ENCODE measurements at regions not wholly inside any gene's neighbourhood (a gene's known extent, or its start where the extent isn't known, plus 50 kb on each side); places are given as distances from the start of the nearest gene placed in this dataset.

DNA sequence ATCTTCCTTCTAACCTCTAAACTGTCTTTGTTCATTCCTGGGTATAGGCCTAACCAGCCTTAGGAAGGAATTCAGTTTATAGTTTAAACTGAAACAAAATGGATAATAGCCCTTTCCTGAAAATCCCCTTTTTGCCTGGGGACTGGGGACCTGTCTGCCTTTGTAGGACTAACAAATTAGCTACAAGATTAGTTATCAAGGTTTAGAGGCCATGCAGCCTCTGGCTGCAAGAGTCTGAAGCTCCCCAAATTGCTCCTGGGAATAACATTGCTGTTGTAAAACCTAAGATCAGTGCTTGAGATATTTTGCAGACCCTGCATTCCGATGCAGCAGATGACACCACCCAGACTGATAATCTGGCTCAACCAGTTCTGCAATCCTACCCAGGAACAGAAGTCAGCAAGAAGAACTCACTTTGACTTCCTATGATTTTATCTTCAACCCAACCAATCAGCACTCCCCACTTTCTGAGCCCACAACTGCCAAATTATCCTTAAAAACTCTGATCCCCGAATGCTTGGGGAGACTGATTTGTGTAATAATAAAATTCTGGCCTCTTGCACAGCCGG, 96.6 kb upstream of the ETV3 start:
- Mint-ChIP-seq H3K36me3 (ENCODE audit: low read depth, unreplicated experiment) (no peaks in the 10 kb centered on the region), H3K27me3 (ENCODE audit: low read depth, unreplicated experiment) (peaks cover 15% of the 10 kb centered on the region), H3K27ac (ENCODE audit: unreplicated experiment) (no peak overlapping the region), H3K4me1 (ENCODE audit: low read depth, unreplicated experiment) (no peaks in the 10 kb centered on the region), H3K4me3 (ENCODE audit: unreplicated experiment) (no peak overlapping the region), H3K9me3 (ENCODE audit: unreplicated experiment) (no peaks in the 10 kb centered on the region)
- Histone ChIP-seq H3K9me3 (ENCODE audit: insufficient read depth, low read depth, low read length) (no peaks in the 10 kb centered on the region), H3K79me2 (ENCODE audit: insufficient read depth, low read length) (no peaks in the 10 kb centered on the region), H3K4me1 (ENCODE audit: insufficient read depth, low read length) (no peaks in the 10 kb centered on the region), H2AFZ (ENCODE audit: low read depth, low read length) (no peak overlapping the region), H3K4me3 (ENCODE audit: insufficient read depth, low read depth, low read length) (no peak overlapping the region), H3K4me2 (ENCODE audit: low read length) (no peak overlapping the region), H3K27ac (ENCODE audit: low read depth, low read length) (no peak overlapping the region), H3K9ac (ENCODE audit: low read length) (no peak overlapping the region), H4K20me1 (ENCODE audit: insufficient read depth, low read length) (no peaks in the 10 kb centered on the region), H3K36me3 (ENCODE audit: insufficient read depth, low read length) (no peaks in the 10 kb centered on the region), H3K27me3 (ENCODE audit: insufficient read depth, low read length) (no peaks in the 10 kb centered on the region)
- no peak for TF ChIP-seq EZH2 (IDR thresholded peaks at IDR 0.05; ENCODE audit: insufficient read depth, low read length)
- TF ChIP-seq, protein P1, sequence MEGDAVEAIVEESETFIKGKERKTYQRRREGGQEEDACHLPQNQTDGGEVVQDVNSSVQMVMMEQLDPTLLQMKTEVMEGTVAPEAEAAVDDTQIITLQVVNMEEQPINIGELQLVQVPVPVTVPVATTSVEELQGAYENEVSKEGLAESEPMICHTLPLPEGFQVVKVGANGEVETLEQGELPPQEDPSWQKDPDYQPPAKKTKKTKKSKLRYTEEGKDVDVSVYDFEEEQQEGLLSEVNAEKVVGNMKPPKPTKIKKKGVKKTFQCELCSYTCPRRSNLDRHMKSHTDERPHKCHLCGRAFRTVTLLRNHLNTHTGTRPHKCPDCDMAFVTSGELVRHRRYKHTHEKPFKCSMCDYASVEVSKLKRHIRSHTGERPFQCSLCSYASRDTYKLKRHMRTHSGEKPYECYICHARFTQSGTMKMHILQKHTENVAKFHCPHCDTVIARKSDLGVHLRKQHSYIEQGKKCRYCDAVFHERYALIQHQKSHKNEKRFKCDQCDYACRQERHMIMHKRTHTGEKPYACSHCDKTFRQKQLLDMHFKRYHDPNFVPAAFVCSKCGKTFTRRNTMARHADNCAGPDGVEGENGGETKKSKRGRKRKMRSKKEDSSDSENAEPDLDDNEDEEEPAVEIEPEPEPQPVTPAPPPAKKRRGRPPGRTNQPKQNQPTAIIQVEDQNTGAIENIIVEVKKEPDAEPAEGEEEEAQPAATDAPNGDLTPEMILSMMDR (IDR thresholded peaks at IDR 0.05; ENCODE audit: insufficient read depth, low read depth, low read length) = no peak
- no peak for FAIRE-seq
- DNase-seq (ENCODE audit: low read depth) = no peak

DNA sequence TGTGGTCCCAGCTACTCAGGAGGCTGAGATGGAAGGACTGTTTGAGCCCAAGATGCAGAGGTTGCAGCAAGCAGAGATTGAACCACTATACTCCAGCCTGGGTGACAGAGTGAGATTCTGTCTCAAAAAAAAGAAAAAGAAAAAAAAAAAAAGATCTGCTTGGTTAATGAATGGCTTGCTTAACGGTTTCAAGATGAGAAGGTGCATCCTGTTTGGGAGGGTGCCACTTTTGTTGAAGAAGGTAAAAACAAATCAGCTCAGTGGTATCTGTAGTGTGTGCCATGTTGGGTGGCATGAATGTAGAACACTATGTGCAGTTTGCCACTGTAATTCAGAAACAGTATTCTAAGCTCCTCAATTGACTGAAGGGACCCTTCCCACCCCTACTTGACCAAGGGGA, 94.9 kb upstream of the ETV3 start:
- no peak overlapping the region for H2AFZ ChIP-seq (ENCODE audit: low read depth, low read length)
- H3K36me3 ChIP-seq (ENCODE audit: insufficient read depth, low read length) = no peaks in the 10 kb centered on the region
- Mint-ChIP-seq H3K27ac (ENCODE audit: unreplicated experiment) (no peak overlapping the region), H3K27me3 (ENCODE audit: low read depth, unreplicated experiment) (peaks cover 13% of the 10 kb centered on the region), H3K36me3 (ENCODE audit: low read depth, unreplicated experiment) (no peaks in the 10 kb centered on the region), H3K9me3 (ENCODE audit: unreplicated experiment) (no peaks in the 10 kb centered on the region), H3K4me1 (ENCODE audit: low read depth, unreplicated experiment) (no peaks in the 10 kb centered on the region), H3K4me3 (ENCODE audit: unreplicated experiment) (no peak overlapping the region)
- no peaks in the 10 kb centered on the region for H4K20me1 ChIP-seq (ENCODE audit: insufficient read depth, low read length)
- H3K4me1 ChIP-seq (ENCODE audit: insufficient read depth, low read length) = no peaks in the 10 kb centered on the region
- FAIRE-seq (no peak), DNase-seq (ENCODE audit: low read depth) (no peak)
- H3K27me3 ChIP-seq (ENCODE audit: insufficient read depth, low read length) = no peaks in the 10 kb centered on the region
- H3K9me3 ChIP-seq (ENCODE audit: insufficient read depth, low read depth, low read length) = no peaks in the 10 kb centered on the region
- TF ChIP-seq EZH2 (IDR thresholded peaks at IDR 0.05; ENCODE audit: insufficient read depth, low read length) = no peak
- TF ChIP-seq, protein P1 (IDR thresholded peaks at IDR 0.05; ENCODE audit: insufficient read depth, low read depth, low read length) = no peak
- H3K4me2 ChIP-seq (ENCODE audit: low read length) = no peak overlapping the region
- no peaks in the 10 kb centered on the region for H3K79me2 ChIP-seq (ENCODE audit: insufficient read depth, low read length)
- H3K4me3 ChIP-seq (ENCODE audit: insufficient read depth, low read depth, low read length) = no peak overlapping the region
- H3K9ac ChIP-seq (ENCODE audit: low read length) = no peak overlapping the region
- no peak overlapping the region for H3K27ac ChIP-seq (ENCODE audit: low read depth, low read length)

DNA sequence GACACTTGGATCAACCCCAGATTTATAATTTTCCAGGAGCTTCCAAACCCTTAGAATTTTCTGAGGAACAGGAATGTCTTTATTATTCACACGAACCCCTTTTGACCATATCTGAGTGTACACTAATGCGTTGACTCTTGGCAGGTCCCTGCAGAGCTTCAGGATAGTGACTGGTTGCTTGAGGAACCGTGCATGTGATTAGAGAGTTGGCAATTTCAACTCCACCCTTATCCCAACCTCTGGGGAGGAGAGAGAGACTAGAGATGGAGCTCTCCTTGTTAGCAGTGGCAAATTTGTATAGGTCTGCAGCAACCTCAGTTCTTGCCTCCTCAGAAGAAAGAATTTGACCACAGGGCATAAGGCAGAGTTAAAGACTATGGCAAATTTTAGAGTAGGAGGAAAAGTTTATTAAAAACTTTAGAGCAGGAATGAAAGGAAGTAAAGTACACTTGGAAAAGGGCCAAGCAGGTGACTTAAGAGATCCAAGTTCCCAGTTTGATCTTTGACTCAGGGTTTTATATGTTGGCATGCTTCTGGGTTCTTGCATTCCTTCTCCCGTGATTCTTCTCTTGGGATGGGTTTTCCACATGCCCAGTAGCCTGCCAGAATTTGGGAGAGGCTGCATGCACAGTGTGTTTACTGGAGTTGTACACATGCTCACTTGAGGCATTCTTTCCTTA, 93.8 kb upstream of the ETV3 start:
- no peaks in the 10 kb centered on the region for H3K9me3 ChIP-seq (ENCODE audit: insufficient read depth, low read depth, low read length)
- no peak overlapping the region for H3K9ac ChIP-seq (ENCODE audit: low read length)
- no peak overlapping the region for H3K27ac ChIP-seq (ENCODE audit: low read depth, low read length)
- DNase-seq (ENCODE audit: low read depth) (no peak), FAIRE-seq (no peak)
- no peak overlapping the region for H3K4me2 ChIP-seq (ENCODE audit: low read length)
- H4K20me1 ChIP-seq (ENCODE audit: insufficient read depth, low read length) = no peaks in the 10 kb centered on the region
- H3K4me1 ChIP-seq (ENCODE audit: insufficient read depth, low read length) = no peaks in the 10 kb centered on the region
- H3K27ac Mint-ChIP-seq (ENCODE audit: unreplicated experiment) = no peak overlapping the region
- H3K4me3 Mint-ChIP-seq (ENCODE audit: unreplicated experiment) = no peak overlapping the region
- peaks cover 2% of the 10 kb centered on the region for H3K9me3 Mint-ChIP-seq (ENCODE audit: unreplicated experiment)
- no peaks in the 10 kb centered on the region for H3K4me1 Mint-ChIP-seq (ENCODE audit: low read depth, unreplicated experiment)
- H3K27me3 ChIP-seq (ENCODE audit: insufficient read depth, low read length) = no peaks in the 10 kb centered on the region
- no peaks in the 10 kb centered on the region for H3K79me2 ChIP-seq (ENCODE audit: insufficient read depth, low read length)
- no peaks in the 10 kb centered on the region for H3K36me3 Mint-ChIP-seq (ENCODE audit: low read depth, unreplicated experiment)
- TF ChIP-seq, protein P1 (IDR thresholded peaks at IDR 0.05; ENCODE audit: insufficient read depth, low read depth, low read length) = no peak
- TF ChIP-seq EZH2 (IDR thresholded peaks at IDR 0.05; ENCODE audit: insufficient read depth, low read length) = no peak
- H3K36me3 ChIP-seq (ENCODE audit: insufficient read depth, low read length) = no peaks in the 10 kb centered on the region
- peaks cover 13% of the 10 kb centered on the region for H3K27me3 Mint-ChIP-seq (ENCODE audit: low read depth, unreplicated experiment)
- H3K4me3 ChIP-seq (ENCODE audit: insufficient read depth, low read depth, low read length) = no peak overlapping the region
- H2AFZ ChIP-seq (ENCODE audit: low read depth, low read length) = no peak overlapping the region
